ENCODE measurements at regions not wholly inside any gene's neighbourhood (a gene's known extent, or its start where the extent isn't known, plus 50 kb on each side); places are given as distances from the start of the nearest gene placed in this dataset.

DNA sequence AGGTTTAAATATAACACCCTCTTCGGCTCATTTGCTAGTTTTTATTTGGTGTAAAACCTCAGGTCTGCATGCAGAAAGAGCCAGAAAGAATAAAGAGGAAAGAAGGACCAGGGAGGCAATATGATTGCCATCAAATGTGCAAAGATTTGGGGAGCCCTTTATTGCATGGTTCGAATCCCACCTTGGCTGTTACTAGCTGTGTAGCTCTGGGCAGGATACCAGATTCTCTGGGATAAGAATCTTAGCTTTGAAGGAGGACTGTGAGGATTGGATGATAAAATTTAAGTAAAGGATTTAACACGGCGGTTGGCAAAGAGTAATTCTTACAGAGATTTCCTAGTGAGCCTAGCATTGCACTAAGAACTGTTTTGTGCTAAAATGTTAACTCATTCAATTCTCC lies 510.2 kb upstream of the LCORL start:
- H3K4me3 ChIP-seq, result no peak overlapping the region
- intact Hi-C loops (cut with DNase I; ENCODE audit: low total_unique reads), result no loop called here
- H3K4me1 ChIP-seq, result no peaks in the 10 kb centered on the region
- no peak for TF ChIP-seq POLR2A (IDR thresholded peaks at IDR 0.05)
- no peak for TF ChIP-seq CTCF (IDR thresholded peaks at IDR 0.05)
- DNase-seq, result no peak
- no peaks in the 10 kb centered on the region for H3K9me3 ChIP-seq
- no peaks in the 10 kb centered on the region for H3K36me3 ChIP-seq (ENCODE audit: low read depth, missing control alignments)
- no peaks in the 10 kb centered on the region for H3K27me3 ChIP-seq
- 91 to 92% methylated on average over 4 of the region's 4 CpGs for WGBS, 2 donors
- H3K27ac ChIP-seq, result no peak overlapping the region

GRCh38 chr4:18529482-18529881 lies 507.9 kb upstream of the LCORL start:
- H3K27ac ChIP-seq, result no peak overlapping the region
- TF ChIP-seq POLR2A (IDR thresholded peaks at IDR 0.05), result no peak
- no peak for TF ChIP-seq CTCF (IDR thresholded peaks at IDR 0.05)
- H3K4me3 ChIP-seq, result no peak overlapping the region
- H3K27me3 ChIP-seq, result no peaks in the 10 kb centered on the region
- DNase-seq, result no peak
- no peaks in the 10 kb centered on the region for H3K9me3 ChIP-seq
- intact Hi-C loops (cut with DNase I; ENCODE audit: low total_unique reads), result no loop called here
- no peaks in the 10 kb centered on the region for H3K36me3 ChIP-seq (ENCODE audit: low read depth, missing control alignments)
- H3K4me1 ChIP-seq, result no peaks in the 10 kb centered on the region

DNA sequence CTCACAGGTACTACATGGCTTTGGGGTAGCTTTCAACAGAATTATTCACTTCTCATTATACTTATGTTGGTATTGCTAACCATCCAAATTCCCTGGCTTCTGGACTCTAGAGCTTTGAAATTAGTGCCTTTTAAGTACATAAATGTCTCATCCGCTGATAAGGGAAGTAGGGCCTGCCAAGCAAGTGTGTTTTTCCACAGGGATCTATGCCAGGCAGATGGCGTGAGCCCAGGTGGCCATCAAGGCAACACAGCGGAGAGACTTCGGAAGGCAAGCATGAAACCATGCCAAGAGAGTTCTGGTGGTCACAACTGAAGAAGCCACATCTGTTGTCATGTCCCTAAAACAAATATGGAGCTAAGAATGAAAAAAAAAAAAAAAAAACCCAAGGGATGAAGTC lies 503.1 kb upstream of the LCORL start:
- no peaks in the 10 kb centered on the region for H3K4me1 ChIP-seq
- intact Hi-C loops (cut with DNase I; ENCODE audit: low total_unique reads), result no loop called here
- no peaks in the 10 kb centered on the region for H3K27me3 ChIP-seq
- H3K9me3 ChIP-seq, result no peaks in the 10 kb centered on the region
- H3K27ac ChIP-seq, result no peak overlapping the region
- 71 to 75% methylated on average over 4 of the region's 4 CpGs for WGBS, 2 donors
- H3K4me3 ChIP-seq, result no peak overlapping the region
- no peak for DNase-seq
- H3K36me3 ChIP-seq (ENCODE audit: low read depth, missing control alignments), result no peaks in the 10 kb centered on the region
- TF ChIP-seq POLR2A (IDR thresholded peaks at IDR 0.05), result no peak
- TF ChIP-seq CTCF (IDR thresholded peaks at IDR 0.05), result no peak

DNA sequence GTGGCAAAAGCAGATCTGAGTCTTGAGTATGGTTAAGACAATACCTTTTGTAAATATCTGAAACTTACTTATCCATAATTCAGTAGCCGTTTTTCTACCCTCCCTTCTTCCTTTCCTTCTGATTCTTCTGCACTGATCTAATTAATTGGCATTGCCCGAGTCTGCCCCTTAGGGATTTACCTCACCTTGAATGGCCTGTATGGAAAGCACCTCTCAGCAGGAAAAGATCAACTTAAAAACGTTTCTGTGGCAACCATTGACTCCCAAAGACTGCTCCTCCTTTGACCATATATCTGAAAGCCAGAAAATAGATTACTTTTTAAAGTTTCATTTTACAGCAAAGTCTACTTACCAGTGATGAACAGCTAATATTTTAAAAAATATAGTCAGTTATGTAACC lies 496.5 kb upstream of the LCORL start:
- intact Hi-C loops (cut with DNase I; ENCODE audit: low total_unique reads), result no loop called here
- Histone ChIP-seq H3K4me3 (no peak overlapping the region), H3K9me3 (no peaks in the 10 kb centered on the region), H3K36me3 (ENCODE audit: low read depth, missing control alignments) (no peaks in the 10 kb centered on the region), H3K4me1 (no peaks in the 10 kb centered on the region), H3K27me3 (no peaks in the 10 kb centered on the region), H3K27ac (no peak overlapping the region)
- WGBS, 2 donors, result 36 to 39% methylated on average over 3 of the region's 3 CpGs
- TF ChIP-seq CTCF (IDR thresholded peaks at IDR 0.05), result no peak
- no peak for TF ChIP-seq POLR2A (IDR thresholded peaks at IDR 0.05)
- DNase-seq, result no peak

GRCh38 chr4:18513861-18514260 lies 492.3 kb upstream of the LCORL start:
- no peaks in the 10 kb centered on the region for H3K27me3 ChIP-seq
- H3K4me3 ChIP-seq, result no peak overlapping the region
- intact Hi-C loops (cut with DNase I; ENCODE audit: low total_unique reads), result no loop called here
- no peaks in the 10 kb centered on the region for H3K4me1 ChIP-seq
- DNase-seq, result no peak
- H3K36me3 ChIP-seq (ENCODE audit: low read depth, missing control alignments), result no peaks in the 10 kb centered on the region
- no peak overlapping the region for H3K27ac ChIP-seq
- H3K9me3 ChIP-seq, result no peaks in the 10 kb centered on the region
- TF ChIP-seq CTCF (IDR thresholded peaks at IDR 0.05) (no peak), POLR2A (IDR thresholded peaks at IDR 0.05) (no peak)

Data from testis (tissue), 2 donors.